CD4-positive, alpha-beta T cell treated with Interleukin-17A for 4 hours (primary cell): ENCODE measurements at regions not wholly inside any gene's neighbourhood (a gene's known extent, or its start where the extent isn't known, plus 50 kb on each side); places are given as distances from the start of the nearest gene placed in this dataset.
"Not testable (repeated sequence)": the region's sequence is repeated elsewhere in the genome, so short reads cannot be mapped to it uniquely, and the experiment has no call there.

Experiments
- DNase-seq: peaks from one replicate; pipeline ENCODE4 v3.0.0-alpha.2; 2020; ENCODE audit warnings: mixed read lengths

GRCh38 chr6:140276719-140277118, 902.3 kb upstream of the CITED2 start:
- DNase-seq: no peak

- DNase-seq: no peak
Observed at GRCh38 chr6:140276133-140276532, 901.7 kb upstream of the CITED2 start.

- no peak for DNase-seq
Observed at GRCh38 chr6:140275725-140276124, 901.3 kb upstream of the CITED2 start.

- no peak for DNase-seq
Observed at GRCh38 chr6:140274548-140274947, 900.1 kb upstream of the CITED2 start.

- DNase-seq: no peak
Observed at GRCh38 chr6:140271759-140272377, 897.4 kb upstream of the CITED2 start.

GRCh38 chr6:140269591-140270165, 895.2 kb upstream of the CITED2 start:
- no peak for DNase-seq

GRCh38 chr6:140264431-140264830, 890.0 kb upstream of the CITED2 start:
- no peak for DNase-seq

- not testable (repeated sequence) for DNase-seq
Observed at GRCh38 chr6:140258302-140258701, 883.9 kb upstream of the CITED2 start.

GRCh38 chr6:140256248-140256647, 881.8 kb upstream of the CITED2 start:
- no peak for DNase-seq

GRCh38 chr6:140253096-140253495, 878.6 kb upstream of the CITED2 start:
- no peak for DNase-seq

- DNase-seq: no peak
Observed at GRCh38 chr6:140252099-140252498, 877.7 kb upstream of the CITED2 start.

GRCh38 chr6:140245296-140246040, 871.0 kb upstream of the CITED2 start:
- DNase-seq: no peak

- DNase-seq: no peak
Observed at GRCh38 chr6:140237251-140237650, 862.8 kb upstream of the CITED2 start.

- no peak for DNase-seq
Observed at GRCh38 chr6:140236732-140237131, 862.3 kb upstream of the CITED2 start.

- DNase-seq: no peak
Observed at GRCh38 chr6:140230282-140230681, 855.8 kb upstream of the CITED2 start.

GRCh38 chr6:140228491-140228890, 854.0 kb upstream of the CITED2 start:
- no peak for DNase-seq

- DNase-seq: no peak
Observed at GRCh38 chr6:140226637-140227036, 852.2 kb upstream of the CITED2 start.

GRCh38 chr6:140225701-140226436, 851.4 kb upstream of the CITED2 start:
- no peak for DNase-seq

GRCh38 chr6:140217283-140217682, 842.8 kb upstream of the CITED2 start:
- no peak for DNase-seq

- no peak for DNase-seq
Observed at GRCh38 chr6:140209775-140210174, 835.3 kb upstream of the CITED2 start.

GRCh38 chr6:140208286-140208685, 833.8 kb upstream of the CITED2 start:
- no peak for DNase-seq

- DNase-seq: no peak
Observed at GRCh38 chr6:140205795-140206593, 831.5 kb upstream of the CITED2 start.

GRCh38 chr6:140204154-140204553, 829.7 kb upstream of the CITED2 start:
- DNase-seq: no peak
